ENCODE measurements at regions not wholly inside any gene's neighbourhood (a gene's known extent, or its start where the extent isn't known, plus 50 kb on each side); places are given as distances from the start of the nearest gene placed in this dataset.

- DNase-seq, result no peak
- Histone ChIP-seq H3K4me3 (ENCODE audit: low read depth, low read length) (no peak overlapping the region), H3K36me3 (replicated peaks) (no peaks in the 10 kb centered on the region), H3K27me3 (replicated peaks) (no peaks in the 10 kb centered on the region), H3K27ac (no peak overlapping the region)
- in situ Hi-C loops (cut with HindIII; ENCODE audit: low pct_ligation_motif_present, low sequenced_read_pairs), result no loop called here
- no peak for TF ChIP-seq CTCF (IDR thresholded peaks at IDR 0.05; ENCODE audit: low read depth, low read length, missing control alignments)
Observed at GRCh38 chr10:1896153-1896552, 158.8 kb upstream of the ADARB2 start.

GRCh38 chr10:1895691-1896090 lies 158.4 kb upstream of the ADARB2 start:
- Histone ChIP-seq H3K27ac (no peak overlapping the region), H3K4me3 (ENCODE audit: low read depth, low read length) (no peak overlapping the region), H3K27me3 (replicated peaks) (no peaks in the 10 kb centered on the region), H3K36me3 (replicated peaks) (no peaks in the 10 kb centered on the region)
- in situ Hi-C loops (cut with HindIII; ENCODE audit: low pct_ligation_motif_present, low sequenced_read_pairs), result no loop called here
- TF ChIP-seq CTCF (IDR thresholded peaks at IDR 0.05; ENCODE audit: low read depth, low read length, missing control alignments), result no peak
- DNase-seq, result no peak

- no peak for DNase-seq
- no peak for TF ChIP-seq CTCF (IDR thresholded peaks at IDR 0.05; ENCODE audit: low read depth, low read length, missing control alignments)
- Histone ChIP-seq H3K27me3 (replicated peaks) (no peaks in the 10 kb centered on the region), H3K4me3 (ENCODE audit: low read depth, low read length) (no peak overlapping the region), H3K27ac (no peak overlapping the region), H3K36me3 (replicated peaks) (no peaks in the 10 kb centered on the region)
- in situ Hi-C loops (cut with HindIII; ENCODE audit: low pct_ligation_motif_present, low sequenced_read_pairs), result no loop called here
Observed at GRCh38 chr10:1894912-1895311, 157.6 kb upstream of the ADARB2 start.

GRCh38 chr10:1893941-1894340 lies 156.6 kb upstream of the ADARB2 start:
- no peak for TF ChIP-seq CTCF (IDR thresholded peaks at IDR 0.05; ENCODE audit: low read depth, low read length, missing control alignments)
- no peaks in the 10 kb centered on the region for H3K27me3 ChIP-seq (replicated peaks)
- no peak overlapping the region for H3K4me3 ChIP-seq (ENCODE audit: low read depth, low read length)
- in situ Hi-C loops (cut with HindIII; ENCODE audit: low pct_ligation_motif_present, low sequenced_read_pairs), result no loop called here
- H3K36me3 ChIP-seq (replicated peaks), result no peaks in the 10 kb centered on the region
- H3K27ac ChIP-seq, result no peak overlapping the region
- DNase-seq, result no peak

- no peak overlapping the region for H3K27ac ChIP-seq
- TF ChIP-seq CTCF (IDR thresholded peaks at IDR 0.05; ENCODE audit: low read depth, low read length, missing control alignments), result no peak
- in situ Hi-C loops (cut with HindIII; ENCODE audit: low pct_ligation_motif_present, low sequenced_read_pairs), result no loop called here
Observed at GRCh38 chr10:1886039-1886438, 148.7 kb upstream of the ADARB2 start.

GRCh38 chr10:1882728-1883127 lies 145.4 kb upstream of the ADARB2 start:
- no peak for TF ChIP-seq CTCF (IDR thresholded peaks at IDR 0.05; ENCODE audit: low read depth, low read length, missing control alignments)

More at GRCh38 chr10:1886039-1886438, 148.7 kb upstream of the ADARB2 start:
- no peak overlapping the region for H3K4me3 ChIP-seq (ENCODE audit: low read depth, low read length)
- H3K27me3 ChIP-seq (replicated peaks), result no peaks in the 10 kb centered on the region
- H3K36me3 ChIP-seq (replicated peaks), result no peaks in the 10 kb centered on the region
- no peak for DNase-seq

More at GRCh38 chr10:1882728-1883127, 145.4 kb upstream of the ADARB2 start:
- Histone ChIP-seq H3K36me3 (replicated peaks) (no peaks in the 10 kb centered on the region), H3K27me3 (replicated peaks) (no peaks in the 10 kb centered on the region), H3K27ac (no peak overlapping the region), H3K4me3 (ENCODE audit: low read depth, low read length) (no peak overlapping the region)
- DNase-seq, result no peak
- in situ Hi-C loops (cut with HindIII; ENCODE audit: low pct_ligation_motif_present, low sequenced_read_pairs), result no loop called here

Data from brain microvascular endothelial cell (primary cell).